Skin epidermis (tissue), 12 donors: ENCODE measurements at regions not wholly inside any gene's neighbourhood (a gene's known extent, or its start where the extent isn't known, plus 50 kb on each side); places are given as distances from the start of the nearest gene placed in this dataset.
"Not testable (repeated sequence)": the region's sequence is repeated elsewhere in the genome, so short reads cannot be mapped to it uniquely, and the experiment has no call there.

ENCODE experiments used
- H3K27ac ChIP-seq, 21 experiments: fragments of 200-600 bp; sonication (generic) in 11 of 21; one replicate each; pipeline ENCODE4 v1.5.0; 2020; ENCODE audit warnings: mild to moderate bottlenecking in 3 of 21, inconsistent platforms in 2 of 21, moderate library complexity in 2 of 21
- H3K4me3 ChIP-seq, 7 experiments: fragments of 200-600 bp; sonication (generic) in 2 of 7; one replicate each; pipeline ENCODE4 v1.5.0; 2020; ENCODE audit warnings: inconsistent platforms in 2 of 7, mild to moderate bottlenecking in 2 of 7, moderate library complexity in 1 of 7

DNA sequence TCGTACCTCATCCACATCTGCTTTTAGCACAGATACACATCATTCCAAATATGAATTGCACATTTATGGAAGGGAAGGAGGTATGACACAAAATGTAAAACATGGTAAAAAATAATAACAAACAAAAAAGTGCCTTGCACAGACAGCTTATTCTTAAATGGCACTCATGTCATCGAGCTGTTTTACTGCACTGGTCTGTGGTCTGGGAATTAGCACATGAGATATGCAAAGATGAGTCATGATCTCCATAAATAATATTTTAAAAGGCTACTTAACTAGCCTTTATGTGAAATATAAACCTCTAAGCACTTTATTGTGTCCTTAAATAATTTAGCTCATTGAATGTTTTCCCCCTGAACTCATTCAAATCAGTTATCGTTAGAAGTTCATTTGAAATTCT, 142.2 kb upstream of the ZNF385D start:
- Histone ChIP-seq H3K27ac (no peak overlapping the region), H3K4me3 (no peak overlapping the region)

DNA sequence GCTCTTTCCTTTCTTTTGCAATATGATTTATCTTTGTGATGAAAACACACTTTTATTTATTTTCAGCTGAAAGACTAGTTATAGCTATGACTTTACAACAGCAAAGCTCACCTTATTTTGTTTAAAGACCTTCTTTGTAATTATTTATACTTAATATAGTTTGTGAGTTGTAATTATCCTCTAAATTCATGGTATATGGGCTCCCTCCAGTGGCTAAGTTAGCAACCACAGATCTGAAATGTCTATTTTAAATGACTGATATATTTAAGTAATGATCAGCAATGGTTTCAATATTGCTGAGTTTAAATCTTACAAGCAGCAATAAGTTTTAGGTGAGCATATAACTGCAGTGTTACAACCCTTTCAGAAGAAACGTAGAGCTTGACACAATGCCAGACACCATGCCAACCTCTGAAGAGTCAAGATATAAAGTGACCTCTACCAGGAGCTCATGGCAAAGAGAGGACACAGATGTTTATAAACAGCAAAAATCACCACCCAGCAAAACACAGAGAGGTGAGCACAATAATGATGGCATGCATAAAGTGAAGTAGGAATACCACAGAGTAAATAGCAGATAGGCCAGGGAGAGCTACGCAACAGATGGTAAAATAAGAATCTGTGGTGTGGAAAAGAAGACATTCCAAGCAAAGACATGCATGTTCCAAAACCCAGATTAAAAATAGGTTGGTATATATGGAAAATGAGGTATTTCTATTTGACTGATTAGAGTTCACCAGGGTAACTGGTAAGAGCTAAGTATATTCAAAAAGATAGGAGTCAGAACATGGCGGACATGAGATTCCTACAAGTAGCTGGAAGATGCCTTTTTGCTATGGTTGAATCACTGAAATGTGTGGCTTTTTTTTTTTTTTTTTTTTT, 143.7 kb upstream of the ZNF385D start:
- no peak overlapping the region for H3K4me3 ChIP-seq
- no peak overlapping the region for H3K27ac ChIP-seq

DNA sequence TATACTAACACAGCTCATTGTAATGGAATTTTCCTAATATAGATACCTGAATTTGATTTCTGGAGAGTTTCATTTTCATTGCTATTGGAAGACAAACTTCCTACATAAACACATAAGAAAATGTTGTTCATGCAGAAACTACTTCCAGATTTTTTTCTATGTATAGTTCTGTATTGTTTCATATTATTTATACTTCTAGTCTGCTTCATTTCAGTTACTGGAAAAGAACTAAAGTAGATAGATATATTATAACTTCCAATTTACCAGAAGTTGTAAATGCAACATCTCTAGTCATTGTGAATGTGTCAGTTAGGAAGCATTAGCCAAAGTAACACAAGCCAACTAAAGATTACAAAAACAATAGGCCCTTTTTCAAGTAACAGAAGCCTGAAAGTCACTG, 147.3 kb upstream of the ZNF385D start:
- H3K27ac ChIP-seq, result no peak overlapping the region
- H3K4me3 ChIP-seq, result no peak overlapping the region

DNA sequence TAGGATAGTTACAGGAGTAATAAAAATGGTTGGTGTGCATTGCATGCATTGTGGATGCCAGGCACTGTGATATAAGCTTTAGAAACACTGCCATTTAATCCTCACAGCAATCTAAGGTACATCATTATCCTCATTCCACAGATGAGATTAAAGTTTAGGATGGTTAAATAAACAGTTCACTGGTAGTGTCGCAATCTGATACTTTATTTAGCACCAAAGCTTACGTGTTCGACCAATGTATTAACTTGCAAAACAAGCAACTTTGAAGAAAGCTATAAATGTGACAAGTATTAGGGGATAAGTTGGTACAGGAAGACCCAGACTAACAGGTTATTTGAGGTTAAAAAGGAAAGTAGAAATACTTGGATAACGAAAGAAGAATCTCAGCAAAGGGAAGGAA, 150.5 kb upstream of the ZNF385D start:
- Histone ChIP-seq H3K4me3 (no peak overlapping the region), H3K27ac (no peak overlapping the region)

DNA sequence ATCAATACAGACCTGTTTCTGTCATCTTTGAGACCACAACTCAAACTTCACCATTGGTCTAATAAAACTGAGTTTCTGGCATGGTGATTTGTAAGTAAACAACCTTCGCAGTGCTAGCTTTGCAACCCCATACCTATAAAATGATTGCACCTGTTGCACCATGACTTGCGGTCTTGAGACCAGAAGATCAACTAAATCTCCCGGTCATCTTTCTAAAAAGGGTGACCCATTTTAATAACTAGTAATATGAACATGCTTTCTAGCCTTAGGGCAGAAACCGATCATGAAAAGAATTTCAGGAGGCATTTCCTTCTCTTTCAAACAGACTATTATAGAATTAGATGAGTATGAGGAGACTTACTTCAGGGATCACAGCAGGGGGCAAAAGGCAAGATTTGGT, 151.9 kb upstream of the ZNF385D start:
- no peak overlapping the region for H3K4me3 ChIP-seq
- no peak overlapping the region for H3K27ac ChIP-seq

DNA sequence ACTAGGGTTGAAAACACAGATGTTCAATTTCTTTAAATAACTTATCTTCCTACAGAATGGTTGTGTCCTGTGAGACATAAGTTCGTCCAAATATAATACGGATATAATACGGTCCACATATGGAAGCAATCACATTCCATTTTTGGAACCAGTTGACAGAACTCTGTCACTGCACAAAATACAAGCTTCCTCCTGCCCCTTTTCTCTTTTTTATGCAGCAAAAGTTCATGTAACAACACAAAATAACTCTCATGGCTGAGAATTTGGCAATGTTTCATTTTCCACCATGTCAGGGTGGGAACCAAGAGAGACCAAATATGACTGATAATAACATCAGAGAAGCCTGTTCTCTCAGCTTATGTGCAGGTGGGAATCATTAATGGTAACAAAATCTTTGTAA, 158.1 kb upstream of the ZNF385D start:
- Histone ChIP-seq H3K4me3 (no peak overlapping the region), H3K27ac (no peak overlapping the region)

DNA sequence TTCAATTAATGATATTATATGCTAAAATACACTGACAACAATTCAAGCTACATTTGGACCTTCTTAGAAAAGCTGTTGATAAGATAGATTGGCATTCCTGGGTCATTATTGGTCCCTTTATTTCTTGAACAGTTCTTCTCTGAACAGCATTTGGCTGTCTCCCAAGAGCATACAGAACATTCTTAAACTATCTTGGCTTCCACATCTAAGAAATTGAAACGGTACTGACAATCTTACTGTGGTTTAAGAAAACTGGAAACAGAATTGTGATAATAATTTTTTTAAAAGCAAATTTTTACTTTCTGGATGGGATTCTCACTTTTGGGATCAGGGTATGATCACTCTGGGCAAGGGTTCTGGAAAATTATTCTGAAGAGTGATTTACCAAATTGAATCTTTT, 161.7 kb upstream of the ZNF385D start:
- no peak overlapping the region for H3K4me3 ChIP-seq
- H3K27ac ChIP-seq, result no peak overlapping the region

DNA sequence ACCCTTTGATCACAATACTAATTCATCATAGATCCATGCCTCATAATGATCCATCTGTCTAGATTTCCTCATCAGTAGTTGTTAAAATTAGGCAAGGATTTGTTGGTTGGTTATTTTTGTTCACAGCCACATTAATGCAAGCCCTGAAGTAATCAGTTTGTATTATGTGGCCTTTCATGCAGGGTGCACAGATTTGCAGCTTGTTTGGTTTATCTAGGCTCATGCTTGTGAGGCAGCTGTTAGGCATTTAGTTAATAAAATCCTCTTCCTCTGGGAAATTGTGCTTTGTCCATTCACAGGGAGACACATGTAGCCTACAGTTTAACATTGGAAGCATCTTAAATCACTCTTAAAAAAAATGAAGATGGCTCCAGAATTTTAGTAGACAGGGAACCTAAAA, 162.8 kb upstream of the ZNF385D start:
- no peak overlapping the region for H3K4me3 ChIP-seq
- H3K27ac ChIP-seq, result no peak overlapping the region

DNA sequence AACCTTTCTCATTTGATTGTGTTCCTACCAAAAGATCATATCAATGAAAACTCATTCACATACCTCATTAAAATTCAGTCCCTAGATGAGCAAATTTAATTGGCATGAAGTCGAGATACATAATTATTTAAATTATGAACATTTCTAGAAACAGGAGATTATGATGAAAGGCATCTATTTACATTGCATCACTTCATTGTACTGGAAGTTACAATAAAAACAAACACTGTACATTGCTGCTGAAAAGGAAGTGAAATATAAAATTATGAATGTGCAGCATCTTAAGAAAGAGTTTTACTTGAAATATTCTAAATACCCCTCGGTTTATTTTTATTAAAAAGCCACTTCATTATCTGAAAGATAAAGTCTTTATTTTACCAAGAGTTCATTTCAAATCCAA, 163.4 kb upstream of the ZNF385D start:
- Histone ChIP-seq H3K4me3 (no peak overlapping the region), H3K27ac (no peak overlapping the region)

DNA sequence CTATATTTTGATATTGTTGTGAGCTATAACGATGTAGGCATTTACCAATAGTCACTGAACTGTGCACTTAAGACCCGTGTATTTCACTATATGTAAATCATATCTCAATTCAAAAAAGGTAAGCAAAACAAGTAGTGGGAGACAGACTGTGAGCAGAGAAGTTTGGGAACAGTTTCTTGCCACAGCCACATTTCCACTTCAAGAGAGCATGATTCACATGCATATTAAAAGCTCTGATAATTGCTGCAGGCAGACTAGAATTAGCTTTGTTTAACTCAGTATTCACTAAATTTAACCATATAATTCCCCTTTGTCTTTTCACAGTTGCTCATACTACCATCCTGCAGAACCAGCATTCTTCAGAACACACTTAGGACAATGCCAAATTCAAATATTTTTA, 168.4 kb upstream of the ZNF385D start:
- Histone ChIP-seq H3K27ac (no peak overlapping the region), H3K4me3 (no peak overlapping the region)

DNA sequence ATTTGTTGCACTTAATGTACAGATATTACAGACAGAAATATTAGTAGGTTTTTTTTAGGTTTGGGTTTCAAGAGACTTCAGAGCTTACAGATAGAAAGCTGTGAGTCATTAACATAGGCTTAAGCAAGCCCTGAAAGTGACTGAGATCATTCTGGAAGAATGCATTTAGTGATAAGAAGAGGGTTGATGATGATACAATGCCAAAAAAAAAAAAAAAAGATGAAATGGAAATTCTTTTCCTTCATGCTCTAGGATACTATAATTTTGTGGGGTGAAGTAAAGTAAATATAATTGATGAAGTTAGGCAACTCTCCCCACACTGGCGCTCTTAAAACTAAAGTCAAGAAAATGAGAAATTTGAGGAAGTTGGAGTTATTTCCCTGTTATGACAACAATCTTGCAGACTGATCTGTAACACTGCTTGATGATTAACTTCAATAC, 169.4 kb upstream of the ZNF385D start:
- Histone ChIP-seq H3K4me3 (no peak overlapping the region), H3K27ac (no peak overlapping the region)

DNA sequence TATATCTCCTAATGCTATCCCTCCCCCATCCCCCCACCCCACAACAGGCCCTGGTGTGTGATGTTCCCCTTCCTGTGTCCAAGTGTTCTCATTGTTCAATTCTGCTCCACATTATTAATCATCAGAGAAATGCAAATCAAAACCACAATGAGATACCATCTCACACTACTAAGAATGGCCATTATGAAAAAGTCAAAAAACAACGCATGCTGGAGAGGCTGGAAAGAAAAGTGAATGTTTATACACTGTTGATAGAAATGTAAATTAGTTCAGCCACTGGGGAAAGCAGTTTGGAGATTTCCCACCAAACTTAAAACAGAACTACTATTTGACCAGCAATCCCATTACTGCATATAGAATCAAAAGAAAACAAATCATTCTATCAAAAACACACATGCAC, 172.1 kb upstream of the ZNF385D start:
- H3K4me3 ChIP-seq, H3K27ac ChIP-seq: not testable (repeated sequence)

DNA sequence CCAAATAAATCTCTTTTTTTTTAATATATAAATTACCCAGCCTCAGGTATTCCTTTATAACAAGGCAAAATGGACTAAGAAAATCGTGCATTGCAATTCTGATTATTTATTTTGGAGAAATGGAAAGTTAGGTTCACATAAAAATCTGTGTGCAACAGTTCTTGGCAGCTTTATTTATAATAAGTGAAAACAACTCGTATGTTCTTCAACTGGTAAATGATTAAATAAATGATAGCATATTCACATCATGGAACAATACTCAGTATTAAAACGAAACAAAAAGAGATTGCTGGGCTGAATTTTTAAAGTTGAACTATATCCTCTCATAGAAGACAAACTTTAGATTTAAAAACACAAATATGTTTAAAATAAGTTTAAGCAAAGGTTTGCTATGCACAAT, 176.3 kb upstream of the ZNF385D start:
- Histone ChIP-seq H3K4me3 (no peak overlapping the region), H3K27ac (no peak overlapping the region)

DNA sequence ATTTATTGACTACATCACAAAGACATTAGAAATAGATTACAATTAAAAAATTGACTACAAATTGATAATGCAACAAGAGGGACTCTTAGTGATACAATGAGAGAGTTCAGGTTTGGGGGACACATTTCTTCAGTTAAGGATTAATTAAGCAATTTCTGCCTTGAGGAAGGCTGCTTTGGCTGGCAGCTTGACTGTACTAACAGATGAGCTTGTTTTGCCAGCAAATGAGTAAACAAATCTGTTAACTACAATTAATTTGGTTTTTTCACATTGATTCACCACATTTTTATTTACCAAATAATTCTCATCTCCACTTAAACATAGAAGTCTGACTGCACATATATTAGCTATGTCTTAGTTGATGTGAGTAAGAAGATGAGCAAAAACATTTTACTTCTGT, 183.6 kb upstream of the ZNF385D start:
- H3K4me3 ChIP-seq, result no peak overlapping the region
- no peak overlapping the region for H3K27ac ChIP-seq

DNA sequence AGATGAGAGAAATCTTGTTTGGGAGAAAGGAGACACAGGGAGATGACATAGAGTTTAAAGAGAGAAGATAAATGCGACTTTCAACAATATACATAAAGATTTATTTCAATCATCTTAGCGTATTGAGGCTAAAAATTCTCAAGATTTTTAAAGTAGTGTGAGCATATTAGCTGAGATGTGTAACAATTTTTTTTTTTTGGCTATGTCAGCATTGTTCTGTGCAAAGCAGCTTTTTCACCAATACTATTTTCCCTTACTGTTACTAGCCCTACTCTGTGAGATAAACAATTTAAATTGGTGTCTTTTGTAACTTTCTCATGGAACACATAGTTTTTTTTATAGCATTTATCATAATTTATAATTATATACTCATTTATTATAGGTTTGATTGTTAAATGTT, 185.2 kb upstream of the ZNF385D start:
- no peak overlapping the region for H3K27ac ChIP-seq
- no peak overlapping the region for H3K4me3 ChIP-seq

DNA sequence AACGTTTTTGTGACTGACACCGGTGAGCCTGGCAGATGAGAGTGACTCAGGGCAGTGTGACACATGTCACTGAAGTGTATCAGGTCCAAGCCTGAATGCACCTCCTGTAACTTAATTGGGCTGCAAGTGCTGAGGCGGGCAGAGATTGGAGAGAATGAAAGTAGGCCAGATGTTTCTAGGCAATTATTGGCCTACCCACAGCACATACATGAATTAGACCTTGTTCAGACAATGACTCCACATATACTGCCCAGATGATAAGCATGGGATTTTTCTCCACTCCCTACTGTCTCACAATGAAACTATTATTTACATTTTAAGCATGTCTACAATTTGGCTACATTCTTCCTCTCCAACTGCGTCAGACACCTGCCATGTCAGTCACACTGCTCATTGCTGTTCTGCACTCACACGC, 187.3 kb upstream of the ZNF385D start:
- Histone ChIP-seq H3K27ac (no peak overlapping the region), H3K4me3 (no peak overlapping the region)

DNA sequence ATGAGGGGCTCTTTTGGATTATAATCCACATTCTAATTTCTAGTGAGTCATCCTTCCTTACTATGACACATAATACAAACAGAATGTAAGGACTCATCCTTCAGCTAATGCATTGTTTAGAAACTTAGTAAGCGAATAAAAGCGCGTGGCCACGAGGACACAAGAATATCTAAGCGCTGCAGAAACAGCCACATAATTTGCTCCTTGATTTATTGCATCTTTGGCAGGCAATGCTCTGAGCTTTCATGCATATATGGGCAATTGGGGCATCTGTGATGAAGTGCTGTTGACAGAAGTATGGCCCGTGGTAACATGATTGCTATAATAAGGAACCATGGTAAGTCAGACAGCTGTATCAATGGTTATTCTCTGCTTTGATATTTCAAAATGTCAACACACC, 191.3 kb upstream of the ZNF385D start:
- H3K27ac ChIP-seq, result no peak overlapping the region
- H3K4me3 ChIP-seq, result no peak overlapping the region

DNA sequence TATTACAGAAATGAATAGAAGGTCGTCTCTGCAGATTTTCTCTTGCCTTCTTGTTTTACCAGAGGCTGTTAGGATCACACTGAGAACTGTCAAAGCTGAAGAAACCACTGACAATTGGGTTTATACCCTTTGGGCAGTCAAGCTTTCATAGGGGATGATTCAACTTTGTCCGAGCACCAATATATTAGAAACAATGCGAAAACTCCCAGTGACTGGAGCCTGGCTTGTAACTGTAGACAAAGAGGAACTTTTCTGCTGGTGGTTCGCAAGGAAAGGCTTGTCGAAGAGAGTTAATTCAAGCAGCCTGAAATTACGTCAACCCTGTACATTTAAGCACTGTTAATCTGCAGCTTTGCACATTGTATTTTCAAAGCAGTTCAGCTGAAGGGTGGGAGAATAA, 193.2 kb upstream of the ZNF385D start:
- no peak overlapping the region for H3K4me3 ChIP-seq
- H3K27ac ChIP-seq, result no peak overlapping the region

DNA sequence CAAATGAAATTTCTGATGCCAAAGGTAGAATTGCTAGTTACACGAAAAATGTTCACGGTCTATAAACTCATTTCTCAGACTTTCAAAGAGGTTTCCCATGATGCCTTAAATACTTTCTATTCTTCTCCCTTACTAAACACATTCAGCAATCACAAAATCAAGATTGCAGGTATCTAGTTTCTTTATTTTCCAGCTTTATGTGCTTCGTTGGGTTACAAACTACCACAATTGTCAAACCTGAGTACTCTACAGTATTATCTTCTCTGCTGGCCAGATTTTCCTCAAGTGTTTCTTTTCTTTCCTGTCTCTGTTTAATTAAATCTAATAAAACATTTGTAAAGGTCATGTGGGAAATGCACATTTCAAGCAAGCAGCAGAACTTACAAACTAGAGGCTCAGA, 201.8 kb upstream of the ZNF385D start:
- Histone ChIP-seq H3K4me3 (no peak overlapping the region), H3K27ac (no peak overlapping the region)

DNA sequence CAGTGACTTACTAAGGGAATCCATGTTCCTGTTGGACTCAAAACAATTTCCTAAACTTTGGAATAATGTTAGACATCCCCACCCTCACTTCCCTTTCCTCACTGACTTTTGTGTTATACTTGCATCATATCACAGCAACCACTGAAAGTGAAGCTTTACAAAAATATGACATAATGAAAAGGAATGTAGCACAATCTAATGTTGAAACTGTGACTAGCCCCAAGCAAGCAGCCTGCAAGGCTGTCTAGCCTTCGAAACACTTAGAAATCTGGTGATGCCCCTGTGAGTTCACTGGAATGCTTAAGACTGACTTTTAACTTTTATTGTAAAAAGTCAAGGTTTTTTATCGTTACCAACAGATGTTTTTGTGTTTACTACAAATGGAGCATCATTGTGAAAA, 203.7 kb upstream of the ZNF385D start:
- no peak overlapping the region for H3K27ac ChIP-seq
- no peak overlapping the region for H3K4me3 ChIP-seq

DNA sequence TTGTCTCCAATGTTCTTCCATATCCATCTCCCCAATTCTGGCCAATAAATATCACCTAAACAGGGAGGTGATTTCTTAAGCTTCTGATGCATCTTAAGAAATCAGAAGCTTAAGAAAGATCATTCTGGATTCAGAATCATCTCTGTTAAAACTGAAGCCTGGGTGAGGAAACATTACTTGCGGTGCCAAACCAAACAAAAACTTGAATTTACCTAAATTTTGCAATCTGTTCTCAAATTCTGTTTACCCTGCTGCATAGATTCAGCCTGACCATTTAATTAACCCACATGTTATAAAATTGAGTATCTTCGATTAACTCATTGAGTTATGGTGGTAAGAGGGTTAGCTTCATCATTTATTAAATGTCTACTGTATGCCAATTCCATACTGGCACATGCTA, 204.4 kb upstream of the ZNF385D start:
- H3K27ac ChIP-seq, result no peak overlapping the region
- H3K4me3 ChIP-seq, result no peak overlapping the region

DNA sequence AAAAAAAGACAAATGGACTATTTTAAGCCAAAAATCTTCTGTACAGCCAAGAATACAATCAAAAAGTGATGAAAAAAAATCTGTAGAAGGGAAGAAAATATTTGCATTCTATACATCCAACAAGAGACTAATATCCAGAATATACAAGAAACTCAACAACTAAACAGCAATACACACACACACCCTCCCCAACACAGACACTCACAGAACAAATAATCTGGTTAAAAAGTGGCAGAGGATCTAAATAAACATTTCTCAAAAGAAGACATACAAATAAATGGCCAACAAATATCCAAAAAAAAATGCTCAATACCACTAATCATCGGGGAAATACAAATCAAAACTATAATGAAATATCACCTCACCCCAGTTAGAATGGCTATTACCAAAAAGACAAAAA, 209.0 kb upstream of the ZNF385D start:
- no peak overlapping the region for H3K4me3 ChIP-seq
- H3K27ac ChIP-seq, result no peak overlapping the region
